Neural progenitor cell (in vitro differentiated cells): ENCODE measurements at regions not wholly inside any gene's neighbourhood (a gene's known extent, or its start where the extent isn't known, plus 50 kb on each side); places are given as distances from the start of the nearest gene placed in this dataset.
A peak's percentile ranks its signal among the peaks of the same experiment; 100 is the strongest.

Experiments
- DNase-seq: peaks from one replicate; pipeline ENCODE4 v3.0.0-alpha.2; 2016; ENCODE audit warnings: low spot score
- H2AFZ ChIP-seq: fragments of 200-600 bp; sonication (generic); replicated peaks from 2 replicates; pipeline ENCODE4 v1.6.1; 2016; ENCODE audit warnings: antibody characterized with exemption
- H3F3A ChIP-seq: fragments of 200-600 bp; sonication (generic); 2 replicates; pipeline ENCODE4 v1.6.1; 2016; ENCODE audit warnings: antibody characterized with exemption, low read depth
- H3K27ac ChIP-seq: fragments of 200-600 bp; sonication (generic); 2 replicates; pipeline ENCODE4 v1.5.1; 2016; ENCODE audit warnings: mild to moderate bottlenecking
- H3K27me3 ChIP-seq: fragments of 200-600 bp; sonication (generic); 2 replicates; pipeline ENCODE4 v1.6.1; 2016; ENCODE audit warnings: mild to moderate bottlenecking, moderate library complexity
- H3K36me3 ChIP-seq: fragments of 200-600 bp; sonication (generic); 2 replicates; pipeline ENCODE4 v1.5.1; 2016
- H3K4me1 ChIP-seq: fragments of 200-600 bp; sonication (generic); 2 replicates; pipeline ENCODE4 v1.6.1; 2016; ENCODE audit warnings: mixed run types
- H3K4me2 ChIP-seq: fragments of 200-600 bp; sonication (generic); 2 replicates; pipeline ENCODE4 v1.6.1; 2016
- H3K4me3 ChIP-seq: fragments of 200-600 bp; sonication (generic); 2 replicates; pipeline ENCODE4 v1.5.1; 2016
- H3K79me2 ChIP-seq: fragments of 200-600 bp; sonication (generic); 2 replicates; pipeline ENCODE4 v1.6.1; 2016; ENCODE audit warnings: low read depth
- H3K9ac ChIP-seq: fragments of 200-600 bp; sonication (generic); 2 replicates; pipeline ENCODE4 v1.6.1; 2016
- H3K9me3 ChIP-seq: fragments of 200-600 bp; sonication (generic); 2 replicates; pipeline ENCODE4 v1.5.1; 2016; ENCODE audit warnings: low read depth
- H4K20me1 ChIP-seq: fragments of 200-600 bp; sonication (generic); 2 replicates; pipeline ENCODE4 v1.6.1; 2016; ENCODE audit warnings: low read depth
- H3K27ac Mint-ChIP-seq: 3 replicates; pipeline ENCODE4 v1.8.0; 2021; ENCODE audit warnings: mixed read lengths
- H3K27me3 Mint-ChIP-seq: 2 replicates; pipeline ENCODE4 v1.8.0; 2022; ENCODE audit warnings: low read depth, mild to moderate bottlenecking, inconsistent platforms, moderate library complexity, mixed read lengths; ENCODE audit not compliant: insufficient read depth
- H3K36me3 Mint-ChIP-seq: 3 replicates; pipeline ENCODE4 v1.8.0; 2021; ENCODE audit warnings: mixed read lengths
- H3K4me1 Mint-ChIP-seq: 3 replicates; pipeline ENCODE4 v1.8.0; 2021; ENCODE audit warnings: mixed read lengths
- H3K4me3 Mint-ChIP-seq: 3 replicates; pipeline ENCODE4 v1.8.0; 2021; ENCODE audit warnings: mild to moderate bottlenecking, moderate library complexity, mixed read lengths
- H3K9me3 Mint-ChIP-seq: 3 replicates; pipeline ENCODE4 v1.8.0; 2020; ENCODE audit warnings: mixed read lengths
- EZH2 ChIP-seq: fragments of 200-600 bp; sonication (generic); IDR thresholded peaks from 2 replicates; pipeline ENCODE4 v1.6.1; 2017; ENCODE audit warnings: antibody characterized with exemption, mild to moderate bottlenecking, moderate library complexity
- EZH2phosphoT487 ChIP-seq: fragments of 200-600 bp; sonication (generic); IDR thresholded peaks from 2 replicates; pipeline ENCODE4 v1.6.1; 2017; ENCODE audit warnings: antibody characterized with exemption
- TF ChIP-seq, protein P1 (sequence below): fragments of 200-600 bp; sonication (generic); IDR thresholded peaks from 2 replicates; pipeline ENCODE4 v1.5.1; 2017; ENCODE audit warnings: antibody characterized with exemption, mild to moderate bottlenecking

DNA sequence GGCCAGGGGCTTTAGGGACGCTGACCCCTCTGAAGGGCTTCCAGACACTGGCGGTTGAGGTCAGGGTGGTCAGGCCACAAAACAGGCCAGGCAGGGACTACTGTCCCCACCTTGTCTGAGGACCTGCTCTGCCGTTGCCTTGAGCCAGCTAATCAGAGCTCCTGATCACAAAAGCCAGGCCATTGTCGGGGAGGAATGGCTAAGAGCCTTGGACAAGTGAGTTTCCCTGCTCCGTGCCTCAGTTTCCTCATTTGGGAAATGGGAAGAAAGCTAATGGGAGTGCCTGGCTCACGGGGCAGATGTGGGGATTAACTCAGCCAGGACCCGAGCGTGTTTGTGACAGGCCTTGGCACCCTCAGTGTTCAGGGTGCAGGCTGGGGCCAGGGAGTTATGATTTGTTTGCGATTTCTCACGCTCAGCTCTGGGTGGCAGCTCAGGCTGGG is 246.5 kb upstream of the CIBAR2 start:
- Histone ChIP-seq H3K9ac (no peak overlapping the region), H3K4me2 (no peak overlapping the region), H3K27me3 (no peaks in the 10 kb centered on the region), H3K9me3 (no peaks in the 10 kb centered on the region), H3K4me1 (no peaks in the 10 kb centered on the region), H4K20me1 (no peaks in the 10 kb centered on the region), H3K79me2 (no peaks in the 10 kb centered on the region), H2AFZ (no peak overlapping the region), H3K4me3 (no peak overlapping the region), H3K36me3 (no peaks in the 10 kb centered on the region), H3F3A (no peaks in the 10 kb centered on the region), H3K27ac (no peak overlapping the region)
- Mint-ChIP-seq H3K4me1 (peaks cover 16% of the 10 kb centered on the region), H3K9me3 (peaks cover 2% of the 10 kb centered on the region), H3K27me3 (peaks cover 7% of the 10 kb centered on the region), H3K4me3 (no peak overlapping the region), H3K27ac (peak overlapping the region; percentile 42), H3K36me3 (peaks cover 2% of the 10 kb centered on the region)
- TF ChIP-seq, protein P1, sequence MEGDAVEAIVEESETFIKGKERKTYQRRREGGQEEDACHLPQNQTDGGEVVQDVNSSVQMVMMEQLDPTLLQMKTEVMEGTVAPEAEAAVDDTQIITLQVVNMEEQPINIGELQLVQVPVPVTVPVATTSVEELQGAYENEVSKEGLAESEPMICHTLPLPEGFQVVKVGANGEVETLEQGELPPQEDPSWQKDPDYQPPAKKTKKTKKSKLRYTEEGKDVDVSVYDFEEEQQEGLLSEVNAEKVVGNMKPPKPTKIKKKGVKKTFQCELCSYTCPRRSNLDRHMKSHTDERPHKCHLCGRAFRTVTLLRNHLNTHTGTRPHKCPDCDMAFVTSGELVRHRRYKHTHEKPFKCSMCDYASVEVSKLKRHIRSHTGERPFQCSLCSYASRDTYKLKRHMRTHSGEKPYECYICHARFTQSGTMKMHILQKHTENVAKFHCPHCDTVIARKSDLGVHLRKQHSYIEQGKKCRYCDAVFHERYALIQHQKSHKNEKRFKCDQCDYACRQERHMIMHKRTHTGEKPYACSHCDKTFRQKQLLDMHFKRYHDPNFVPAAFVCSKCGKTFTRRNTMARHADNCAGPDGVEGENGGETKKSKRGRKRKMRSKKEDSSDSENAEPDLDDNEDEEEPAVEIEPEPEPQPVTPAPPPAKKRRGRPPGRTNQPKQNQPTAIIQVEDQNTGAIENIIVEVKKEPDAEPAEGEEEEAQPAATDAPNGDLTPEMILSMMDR = no peak
- TF ChIP-seq EZH2 (no peak), EZH2phosphoT487 (no peak)
- DNase-seq = no peak

DNA sequence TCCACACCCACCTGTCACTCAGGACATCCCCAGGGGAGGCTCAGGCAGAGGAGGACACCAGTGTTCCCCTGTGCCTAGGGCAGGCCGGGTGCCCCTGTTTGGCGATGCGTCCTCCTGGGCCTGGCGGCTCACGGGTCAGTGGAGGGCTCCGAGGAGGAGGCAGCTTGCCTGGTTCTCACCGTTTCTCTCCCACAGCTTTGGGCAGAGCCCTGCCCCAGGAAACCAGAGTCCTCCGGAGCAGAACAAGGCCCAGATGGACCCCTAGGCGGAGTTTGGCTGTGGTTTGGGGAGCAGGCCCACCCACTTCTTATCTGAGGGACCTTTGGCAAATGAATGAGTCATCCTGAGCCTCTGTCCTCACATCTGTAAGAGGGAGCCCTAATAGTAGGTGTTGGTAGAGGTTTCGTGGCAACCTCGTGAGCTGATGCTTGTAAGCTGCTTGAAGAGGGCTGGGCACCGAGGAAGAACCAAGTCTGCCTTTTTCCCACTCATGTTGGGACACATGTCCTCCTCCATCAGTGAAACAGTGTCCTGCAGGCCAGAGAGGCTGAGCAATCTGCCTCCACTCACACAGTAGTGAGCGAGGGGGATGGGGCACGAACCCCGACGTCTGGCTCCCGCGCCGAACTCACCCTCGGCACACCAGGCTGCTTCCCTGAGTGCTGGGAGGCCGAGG is 247.0 kb upstream of the CIBAR2 start:
- H2AFZ ChIP-seq = no peak overlapping the region
- Mint-ChIP-seq H3K9me3 (peaks cover 5% of the 10 kb centered on the region), H3K4me3 (no peak overlapping the region), H3K27me3 (peaks cover 4% of the 10 kb centered on the region), H3K27ac (no peak overlapping the region), H3K4me1 (peaks cover 15% of the 10 kb centered on the region), H3K36me3 (no peaks in the 10 kb centered on the region)
- no peaks in the 10 kb centered on the region for H3K79me2 ChIP-seq
- no peak for DNase-seq
- no peaks in the 10 kb centered on the region for H3K9me3 ChIP-seq
- no peak overlapping the region for H3K9ac ChIP-seq
- TF ChIP-seq EZH2 (no peak), EZH2phosphoT487 (no peak)
- TF ChIP-seq, protein P1 = no peak
- H3K36me3 ChIP-seq = no peaks in the 10 kb centered on the region
- no peaks in the 10 kb centered on the region for H3K27me3 ChIP-seq
- no peaks in the 10 kb centered on the region for H3K4me1 ChIP-seq
- no peak overlapping the region for H3K4me2 ChIP-seq
- no peak overlapping the region for H3K27ac ChIP-seq
- no peak overlapping the region for H3K4me3 ChIP-seq
- no peaks in the 10 kb centered on the region for H4K20me1 ChIP-seq
- H3F3A ChIP-seq = no peaks in the 10 kb centered on the region

DNA sequence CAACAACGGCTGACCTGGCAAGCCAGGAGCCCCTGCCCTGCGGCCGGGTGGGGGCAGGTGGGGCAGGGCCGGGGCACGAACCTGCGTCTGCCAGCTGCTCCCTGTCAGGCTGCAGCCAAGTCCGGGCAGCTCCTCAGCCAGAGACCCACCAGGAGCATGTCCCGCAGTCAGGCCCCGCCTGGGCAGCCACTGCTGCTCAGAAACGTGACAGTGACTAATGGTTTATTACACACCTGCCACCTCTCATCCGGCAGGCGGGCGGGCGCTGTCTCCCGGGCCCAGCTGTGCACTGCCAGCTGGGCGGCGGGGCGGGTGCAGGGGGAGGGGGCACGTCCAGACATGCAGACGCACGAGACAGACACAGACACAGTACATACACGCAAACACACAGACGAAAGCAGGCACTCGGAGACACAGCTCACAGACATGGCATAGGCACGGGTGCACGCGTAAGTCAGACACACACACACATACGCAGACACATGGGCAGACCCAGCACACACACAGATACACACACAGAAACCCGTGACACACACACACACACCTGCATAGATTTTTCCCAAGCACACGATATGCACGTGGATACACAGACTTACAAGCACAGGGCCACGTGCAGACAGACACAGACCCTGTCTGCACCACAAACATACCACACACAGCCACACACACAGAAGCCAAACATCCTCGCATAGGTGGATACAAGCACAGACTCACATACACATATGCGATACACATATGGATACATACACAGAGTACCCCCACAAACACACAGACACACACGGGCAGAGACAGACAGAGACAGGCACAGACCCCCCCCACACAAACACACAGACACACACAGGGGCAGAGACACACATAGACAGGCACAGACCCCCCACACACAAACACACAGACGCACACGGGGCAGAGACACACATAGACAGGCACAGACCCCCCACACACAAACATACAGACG is 248.3 kb upstream of the CIBAR2 start:
- Mint-ChIP-seq H3K27ac (peak overlapping the region; percentile 22), H3K9me3 (peaks cover 5% of the 10 kb centered on the region)
- TF ChIP-seq EZH2phosphoT487 (no peak), EZH2 (no peak)
- TF ChIP-seq, protein P1 = no peak

More for the DNA sequence above, 248.3 kb upstream of the CIBAR2 start:
- peaks cover 5% of the 10 kb centered on the region for H3K27me3 ChIP-seq
- H3F3A ChIP-seq = peaks cover 2% of the 10 kb centered on the region
- H3K36me3 Mint-ChIP-seq = no peaks in the 10 kb centered on the region
- H3K79me2 ChIP-seq = no peaks in the 10 kb centered on the region
- no peaks in the 10 kb centered on the region for H3K9me3 ChIP-seq
- H4K20me1 ChIP-seq = no peaks in the 10 kb centered on the region
- H3K4me3 ChIP-seq = no peak overlapping the region
- H3K4me1 Mint-ChIP-seq = peaks cover 14% of the 10 kb centered on the region
- peaks cover 8% of the 10 kb centered on the region for H3K27me3 Mint-ChIP-seq
- H3K9ac ChIP-seq = no peak overlapping the region
- H3K27ac ChIP-seq = no peak overlapping the region
- H2AFZ ChIP-seq = no peak overlapping the region
- no peak overlapping the region for H3K4me3 Mint-ChIP-seq
- H3K36me3 ChIP-seq = no peaks in the 10 kb centered on the region
- H3K4me1 ChIP-seq = peaks cover 2% of the 10 kb centered on the region
- no peak overlapping the region for H3K4me2 ChIP-seq
- DNase-seq = no peak
